Right lobe of liver (tissue), 6 donors: ENCODE measurements at regions not wholly inside any gene's neighbourhood (a gene's known extent, or its start where the extent isn't known, plus 50 kb on each side); places are given as distances from the start of the nearest gene placed in this dataset.

Source experiments
- ATAC-seq, 4 donors: fragments of 200-7000 bp; cut with Tn5 transposase; one replicate each; pipeline ENCODE4 v1.9.1; 2020; ENCODE audit warnings: mild to moderate bottlenecking in 4 of 4, moderate library complexity in 4 of 4
- DNase-seq, 3 donors: peaks; one replicate each; pipeline ENCODE4 v3.0.0-alpha.2; 2020
- H3K27ac ChIP-seq, 3 donors: fragments of 200-600 bp; one replicate each; pipeline ENCODE4 v1.8.0; 2022
- H3K27me3 ChIP-seq, 2 donors: fragments of 200-600 bp; one replicate each; pipeline ENCODE4 v1.8.0; 2022
- H3K36me3 ChIP-seq, 4 donors: fragments of 200-600 bp; sonication (generic) in 1 of 4; one replicate each; pipeline versions ENCODE4 v1.5.1 to v1.8.0; 2017 to 2022; ENCODE audit warnings: control low read depth in 1 of 4
- H3K4me1 ChIP-seq, 4 donors: fragments of 200-600 bp; sonication (generic) in 1 of 4; one replicate each; pipeline versions ENCODE4 v1.5.1 to v1.8.0; 2017 to 2022; ENCODE audit warnings: control low read depth in 1 of 4
- H3K4me3 ChIP-seq, 3 donors: fragments of 200-600 bp; one replicate each; pipeline ENCODE4 v1.8.0; 2022
- H3K9me3 ChIP-seq, 4 donors: fragments of 200-600 bp; sonication (generic) in 1 of 4; one replicate each; pipeline versions ENCODE4 v1.5.1 to v1.8.0; 2017 to 2022; ENCODE audit warnings: control low read depth in 1 of 4
- CTCF ChIP-seq, 4 donors: fragments of 200-600 bp in 3 of 4; fragments of 450-650 bp in 1 of 4; IDR thresholded peaks; one replicate each; pipeline versions ENCODE4 v1.5.1 to v1.8.0; 2016 to 2022; ENCODE audit warnings: antibody characterized with exemption in 4 of 4, mild to moderate bottlenecking in 2 of 4
- POLR2A ChIP-seq: fragments of 450-650 bp; IDR thresholded peaks from one replicate; pipeline ENCODE4 v1.6.1; 2017; ENCODE audit warnings: antibody characterized with exemption, mild to moderate bottlenecking
- WGBS: methylation state at CpG from one replicate; pipeline ENCODE4 v1.1.6; 2018; ENCODE audit warnings: low coverage, low lambda C conversion rate; ENCODE audit not compliant: insufficient coverage; ENCODE audit errors: missing lambda C conversion rate; 5-methylcytosine and 5-hydroxymethylcytosine counted together
- intact Hi-C, 2 donors: fragments of 100-400 bp; cut with DNase I; formaldehyde crosslinking; loops; one replicate each; pipeline versions ENCODE4 v1.11.2 to v1.14.1; 2022
- donor health status: DM: no; HTN: yes; CAD: no.
- donor health status: DM: no; HTN: no; CAD: no.
- donor health status: DM: no; HTN: no; CAD: no.
- donor health status: DM: no; HTN: yes; CAD: no.
- donor health status: DM: no; HTN: yes; CAD: no.

GRCh38 chr6:14276071-14276470 is 158.5 kb downstream of the CD83 start:
- ATAC-seq = no peak
- H3K36me3 ChIP-seq = no peaks in the 10 kb centered on the region
- no peaks in the 10 kb centered on the region for H3K27me3 ChIP-seq
- H3K9me3 ChIP-seq = no peaks in the 10 kb centered on the region
- no peak for TF ChIP-seq POLR2A
- no peak for TF ChIP-seq CTCF (IDR thresholded peaks at IDR 0.05)
- no peak for DNase-seq
- H3K4me1 ChIP-seq = no peaks in the 10 kb centered on the region
- WGBS = 43% methylated on average over 1 of the region's 4 CpGs
- no peak overlapping the region for H3K4me3 ChIP-seq
- intact Hi-C loops = no loop called here
- H3K27ac ChIP-seq = no peak overlapping the region

GRCh38 chr6:14276667-14277404 is 159.3 kb downstream of the CD83 start:
- Histone ChIP-seq H3K27ac (peak overlapping the region in 1 of 3 donors; percentile 39), H3K27me3 (no peaks in the 10 kb centered on the region), H3K4me3 (no peak overlapping the region), H3K36me3 (no peaks in the 10 kb centered on the region), H3K4me1 (no peaks in the 10 kb centered on the region), H3K9me3 (no peaks in the 10 kb centered on the region)
- ATAC-seq = peak in 3 of 4 donors; percentile 29 to 75 (median 71)
- DNase-seq = no peak
- 43% methylated on average over 4 of the region's 4 CpGs for WGBS
- TF ChIP-seq CTCF (IDR thresholded peaks at IDR 0.05) (no peak), POLR2A (no peak)
- intact Hi-C loops = no loop called here

- Histone ChIP-seq H3K9me3 (no peaks in the 10 kb centered on the region), H3K27me3 (no peaks in the 10 kb centered on the region), H3K36me3 (no peaks in the 10 kb centered on the region), H3K27ac (no peak overlapping the region), H3K4me1 (no peaks in the 10 kb centered on the region), H3K4me3 (no peak overlapping the region)
- DNase-seq = no peak
- intact Hi-C loops = no loop called here
- 100% methylated on average over 2 of the region's 2 CpGs for WGBS
- TF ChIP-seq POLR2A (no peak), CTCF (IDR thresholded peaks at IDR 0.05) (no peak)
- ATAC-seq = no peak
Measured at GRCh38 chr6:14277405-14277930, 159.9 kb downstream of the CD83 start.

GRCh38 chr6:14278006-14278405 is 160.4 kb downstream of the CD83 start:
- no peak for DNase-seq
- Histone ChIP-seq H3K4me1 (no peaks in the 10 kb centered on the region), H3K36me3 (no peaks in the 10 kb centered on the region), H3K9me3 (no peaks in the 10 kb centered on the region), H3K27ac (no peak overlapping the region), H3K4me3 (no peak overlapping the region), H3K27me3 (no peaks in the 10 kb centered on the region)
- 67% methylated on average over 5 of the region's 5 CpGs for WGBS
- TF ChIP-seq POLR2A (no peak), CTCF (IDR thresholded peaks at IDR 0.05) (no peak)
- ATAC-seq = no peak
- intact Hi-C loops = no loop called here
